GM23338 (cell line): ENCODE measurements at regions not wholly inside any gene's neighbourhood (a gene's known extent, or its start where the extent isn't known, plus 50 kb on each side); places are given as distances from the start of the nearest gene placed in this dataset.

Experiments used
- CREB1 ChIP-seq: fragments of 250-450 bp; sonication (Bioruptor Pico); IDR thresholded peaks from 2 replicates; pipeline ENCODE4 v1.5.0; 2020; ENCODE audit warnings: low read depth, mild to moderate bottlenecking, moderate library complexity
- CTCF ChIP-seq, 2 experiments: fragments of 200-600 bp in 1 of 2; sonication (generic) in 1 of 2; conservative IDR thresholded peaks; 2 replicates each; pipeline versions ENCODE4 v1.5.1 to v1.6.1; 2016 to 2017; ENCODE audit warnings: antibody characterized with exemption in 2 of 2, low read depth in 2 of 2, mild to moderate bottlenecking in 2 of 2, moderate library complexity in 1 of 2
- EZH2 ChIP-seq: fragments of 200-600 bp; sonication (generic); IDR thresholded peaks from one replicate; pipeline ENCODE4 v1.8.0; 2017; ENCODE audit warnings: antibody characterized with exemption, mild to moderate bottlenecking, low read depth; ENCODE audit not compliant: unreplicated experiment
- EZH2phosphoT487 ChIP-seq: fragments of 200-600 bp; sonication (generic); IDR thresholded peaks from one replicate; pipeline ENCODE4 v1.8.1; 2018; ENCODE audit warnings: antibody characterized with exemption; ENCODE audit not compliant: unreplicated experiment
- JUNB ChIP-seq: IDR thresholded peaks from one replicate; pipeline ENCODE4 v1.6.1; 2016; ENCODE audit warnings: antibody characterized with exemption; ENCODE audit not compliant: unreplicated experiment
- NANOG ChIP-seq: IDR thresholded peaks from 2 replicates; pipeline ENCODE4 v1.6.1; 2016; ENCODE audit warnings: antibody characterized with exemption, borderline replicate concordance
- POLR2AphosphoS5 ChIP-seq: IDR thresholded peaks from 2 replicates; pipeline ENCODE4 v1.6.1; 2016; ENCODE audit warnings: antibody characterized with exemption, low read depth
- STAT1 ChIP-seq: IDR thresholded peaks from one replicate; pipeline ENCODE4 v1.6.1; 2016; ENCODE audit warnings: antibody characterized with exemption; ENCODE audit not compliant: unreplicated experiment
- ZNF114 ChIP-seq: fragments of 250-450 bp; sonication (Bioruptor Pico); IDR thresholded peaks from 2 replicates; pipeline ENCODE4 v1.5.0; 2020; ENCODE audit warnings: mild to moderate bottlenecking, moderate library complexity
- ZNF331 ChIP-seq: fragments of 250-450 bp; sonication (Bioruptor Pico); IDR thresholded peaks from 2 replicates; pipeline ENCODE4 v1.5.0; 2020; ENCODE audit warnings: low read depth, mild to moderate bottlenecking, moderate library complexity
- TF ChIP-seq, protein P1 (sequence below): IDR thresholded peaks from one replicate; pipeline ENCODE4 v1.6.1; 2018; ENCODE audit warnings: antibody characterized with exemption; ENCODE audit not compliant: unreplicated experiment
- TF ChIP-seq, protein P2 (sequence below): IDR thresholded peaks from 2 replicates; pipeline ENCODE4 v1.6.1; 2016; ENCODE audit warnings: antibody characterized with exemption
- TF ChIP-seq, protein P3 (sequence below): fragments of 250-450 bp; sonication (Bioruptor Pico); IDR thresholded peaks from 2 replicates; pipeline ENCODE4 v1.5.0; 2020; ENCODE audit warnings: mild to moderate bottlenecking, moderate library complexity

GRCh38 chr3:102353148-102353547, 81.7 kb upstream of the ZPLD1 start:
- no peak for TF ChIP-seq CTCF (conservative IDR thresholded peaks at IDR 0.05; ENCODE audit: low read depth in 2 of 2)
- TF ChIP-seq, protein P1, sequence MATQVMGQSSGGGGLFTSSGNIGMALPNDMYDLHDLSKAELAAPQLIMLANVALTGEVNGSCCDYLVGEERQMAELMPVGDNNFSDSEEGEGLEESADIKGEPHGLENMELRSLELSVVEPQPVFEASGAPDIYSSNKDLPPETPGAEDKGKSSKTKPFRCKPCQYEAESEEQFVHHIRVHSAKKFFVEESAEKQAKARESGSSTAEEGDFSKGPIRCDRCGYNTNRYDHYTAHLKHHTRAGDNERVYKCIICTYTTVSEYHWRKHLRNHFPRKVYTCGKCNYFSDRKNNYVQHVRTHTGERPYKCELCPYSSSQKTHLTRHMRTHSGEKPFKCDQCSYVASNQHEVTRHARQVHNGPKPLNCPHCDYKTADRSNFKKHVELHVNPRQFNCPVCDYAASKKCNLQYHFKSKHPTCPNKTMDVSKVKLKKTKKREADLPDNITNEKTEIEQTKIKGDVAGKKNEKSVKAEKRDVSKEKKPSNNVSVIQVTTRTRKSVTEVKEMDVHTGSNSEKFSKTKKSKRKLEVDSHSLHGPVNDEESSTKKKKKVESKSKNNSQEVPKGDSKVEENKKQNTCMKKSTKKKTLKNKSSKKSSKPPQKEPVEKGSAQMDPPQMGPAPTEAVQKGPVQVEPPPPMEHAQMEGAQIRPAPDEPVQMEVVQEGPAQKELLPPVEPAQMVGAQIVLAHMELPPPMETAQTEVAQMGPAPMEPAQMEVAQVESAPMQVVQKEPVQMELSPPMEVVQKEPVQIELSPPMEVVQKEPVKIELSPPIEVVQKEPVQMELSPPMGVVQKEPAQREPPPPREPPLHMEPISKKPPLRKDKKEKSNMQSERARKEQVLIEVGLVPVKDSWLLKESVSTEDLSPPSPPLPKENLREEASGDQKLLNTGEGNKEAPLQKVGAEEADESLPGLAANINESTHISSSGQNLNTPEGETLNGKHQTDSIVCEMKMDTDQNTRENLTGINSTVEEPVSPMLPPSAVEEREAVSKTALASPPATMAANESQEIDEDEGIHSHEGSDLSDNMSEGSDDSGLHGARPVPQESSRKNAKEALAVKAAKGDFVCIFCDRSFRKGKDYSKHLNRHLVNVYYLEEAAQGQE: no peak
- TF ChIP-seq EZH2: no peak
- no peak for TF ChIP-seq EZH2phosphoT487
- TF ChIP-seq JUNB: no peak
- TF ChIP-seq STAT1: no peak
- TF ChIP-seq CREB1 (CRISPR knock-in tag): no peak
- no peak for TF ChIP-seq POLR2AphosphoS5
- no peak for TF ChIP-seq ZNF114 (CRISPR knock-in tag)
- TF ChIP-seq, protein P2, sequence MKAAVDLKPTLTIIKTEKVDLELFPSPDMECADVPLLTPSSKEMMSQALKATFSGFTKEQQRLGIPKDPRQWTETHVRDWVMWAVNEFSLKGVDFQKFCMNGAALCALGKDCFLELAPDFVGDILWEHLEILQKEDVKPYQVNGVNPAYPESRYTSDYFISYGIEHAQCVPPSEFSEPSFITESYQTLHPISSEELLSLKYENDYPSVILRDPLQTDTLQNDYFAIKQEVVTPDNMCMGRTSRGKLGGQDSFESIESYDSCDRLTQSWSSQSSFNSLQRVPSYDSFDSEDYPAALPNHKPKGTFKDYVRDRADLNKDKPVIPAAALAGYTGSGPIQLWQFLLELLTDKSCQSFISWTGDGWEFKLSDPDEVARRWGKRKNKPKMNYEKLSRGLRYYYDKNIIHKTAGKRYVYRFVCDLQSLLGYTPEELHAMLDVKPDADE: no peak
- no peak for TF ChIP-seq ZNF331 (CRISPR knock-in tag)
- no peak for TF ChIP-seq NANOG
- TF ChIP-seq, protein P3, sequence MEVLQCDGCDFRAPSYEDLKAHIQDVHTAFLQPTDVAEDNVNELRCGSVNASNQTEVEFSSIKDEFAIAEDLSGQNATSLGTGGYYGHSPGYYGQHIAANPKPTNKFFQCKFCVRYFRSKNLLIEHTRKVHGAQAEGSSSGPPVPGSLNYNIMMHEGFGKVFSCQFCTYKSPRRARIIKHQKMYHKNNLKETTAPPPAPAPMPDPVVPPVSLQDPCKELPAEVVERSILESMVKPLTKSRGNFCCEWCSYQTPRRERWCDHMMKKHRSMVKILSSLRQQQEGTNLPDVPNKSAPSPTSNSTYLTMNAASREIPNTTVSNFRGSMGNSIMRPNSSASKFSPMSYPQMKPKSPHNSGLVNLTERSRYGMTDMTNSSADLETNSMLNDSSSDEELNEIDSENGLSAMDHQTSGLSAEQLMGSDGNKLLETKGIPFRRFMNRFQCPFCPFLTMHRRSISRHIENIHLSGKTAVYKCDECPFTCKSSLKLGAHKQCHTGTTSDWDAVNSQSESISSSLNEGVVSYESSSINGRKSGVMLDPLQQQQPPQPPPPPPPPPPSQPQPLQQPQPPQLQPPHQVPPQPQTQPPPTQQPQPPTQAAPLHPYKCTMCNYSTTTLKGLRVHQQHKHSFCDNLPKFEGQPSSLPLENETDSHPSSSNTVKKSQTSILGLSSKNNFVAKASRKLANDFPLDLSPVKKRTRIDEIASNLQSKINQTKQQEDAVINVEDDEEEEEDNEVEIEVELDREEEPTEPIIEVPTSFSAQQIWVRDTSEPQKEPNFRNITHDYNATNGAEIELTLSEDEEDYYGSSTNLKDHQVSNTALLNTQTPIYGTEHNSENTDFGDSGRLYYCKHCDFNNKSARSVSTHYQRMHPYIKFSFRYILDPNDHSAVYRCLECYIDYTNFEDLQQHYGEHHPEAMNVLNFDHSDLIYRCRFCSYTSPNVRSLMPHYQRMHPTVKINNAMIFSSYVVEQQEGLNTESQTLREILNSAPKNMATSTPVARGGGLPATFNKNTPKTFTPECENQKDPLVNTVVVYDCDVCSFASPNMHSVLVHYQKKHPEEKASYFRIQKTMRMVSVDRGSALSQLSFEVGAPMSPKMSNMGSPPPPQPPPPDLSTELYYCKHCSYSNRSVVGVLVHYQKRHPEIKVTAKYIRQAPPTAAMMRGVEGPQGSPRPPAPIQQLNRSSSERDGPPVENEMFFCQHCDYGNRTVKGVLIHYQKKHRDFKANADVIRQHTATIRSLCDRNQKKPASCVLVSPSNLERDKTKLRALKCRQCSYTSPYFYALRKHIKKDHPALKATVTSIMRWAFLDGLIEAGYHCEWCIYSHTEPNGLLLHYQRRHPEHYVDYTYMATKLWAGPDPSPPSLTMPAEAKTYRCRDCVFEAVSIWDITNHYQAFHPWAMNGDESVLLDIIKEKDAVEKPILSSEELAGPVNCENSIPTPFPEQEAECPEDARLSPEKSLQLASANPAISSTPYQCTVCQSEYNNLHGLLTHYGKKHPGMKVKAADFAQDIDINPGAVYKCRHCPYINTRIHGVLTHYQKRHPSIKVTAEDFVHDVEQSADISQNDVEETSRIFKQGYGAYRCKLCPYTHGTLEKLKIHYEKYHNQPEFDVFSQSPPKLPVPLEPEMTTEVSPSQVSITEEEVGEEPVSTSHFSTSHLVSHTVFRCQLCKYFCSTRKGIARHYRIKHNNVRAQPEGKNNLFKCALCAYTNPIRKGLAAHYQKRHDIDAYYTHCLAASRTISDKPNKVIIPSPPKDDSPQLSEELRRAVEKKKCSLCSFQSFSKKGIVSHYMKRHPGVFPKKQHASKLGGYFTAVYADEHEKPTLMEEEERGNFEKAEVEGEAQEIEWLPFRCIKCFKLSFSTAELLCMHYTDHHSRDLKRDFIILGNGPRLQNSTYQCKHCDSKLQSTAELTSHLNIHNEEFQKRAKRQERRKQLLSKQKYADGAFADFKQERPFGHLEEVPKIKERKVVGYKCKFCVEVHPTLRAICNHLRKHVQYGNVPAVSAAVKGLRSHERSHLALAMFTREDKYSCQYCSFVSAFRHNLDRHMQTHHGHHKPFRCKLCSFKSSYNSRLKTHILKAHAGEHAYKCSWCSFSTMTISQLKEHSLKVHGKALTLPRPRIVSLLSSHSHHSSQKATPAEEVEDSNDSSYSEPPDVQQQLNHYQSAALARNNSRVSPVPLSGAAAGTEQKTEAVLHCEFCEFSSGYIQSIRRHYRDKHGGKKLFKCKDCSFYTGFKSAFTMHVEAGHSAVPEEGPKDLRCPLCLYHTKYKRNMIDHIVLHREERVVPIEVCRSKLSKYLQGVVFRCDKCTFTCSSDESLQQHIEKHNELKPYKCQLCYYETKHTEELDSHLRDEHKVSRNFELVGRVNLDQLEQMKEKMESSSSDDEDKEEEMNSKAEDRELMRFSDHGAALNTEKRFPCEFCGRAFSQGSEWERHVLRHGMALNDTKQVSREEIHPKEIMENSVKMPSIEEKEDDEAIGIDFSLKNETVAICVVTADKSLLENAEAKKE (CRISPR knock-in tag): no peak
